ENCODE measurements at regions not wholly inside any gene's neighbourhood (a gene's known extent, or its start where the extent isn't known, plus 50 kb on each side); places are given as distances from the start of the nearest gene placed in this dataset.

- ChIA-PET POLR2A (no interaction called here), CTCF (interaction anchor here (1.2 to 1.6 kb wide), 3 partner anchors 72 to 584 kb away, joined by 3 to 5 read pairs (median 3); no protein-coding TSS in a partner anchor)
- no peak overlapping the region for H3K9ac ChIP-seq
- no peak overlapping the region for H3K4me2 ChIP-seq
- no peaks in the 10 kb centered on the region for H3K79me2 ChIP-seq (ENCODE audit: insufficient read depth)
- no peaks in the 10 kb centered on the region for H4K20me1 ChIP-seq (ENCODE audit: insufficient read depth)
- H3K9me3 ChIP-seq: no peaks in the 10 kb centered on the region
- H3F3A ChIP-seq (replicated peaks; ENCODE audit: insufficient read depth): no peaks in the 10 kb centered on the region
- no peak overlapping the region for H3K4me3 ChIP-seq (ENCODE audit: low read depth in 2 of 2, low read length in 1 of 2)
- H3K4me1 ChIP-seq (ENCODE audit: control insufficient read depth in 1 of 2, insufficient read depth in 2 of 2, low read depth in 1 of 2, low read length in 1 of 2): no peaks in the 10 kb centered on the region; a peak in 1 of 4 replicates
- no peak overlapping the region for H3K27ac ChIP-seq (ENCODE audit: low read depth in 2 of 2, low read length in 1 of 2)
- H3K36me3 ChIP-seq (replicated peaks in 1 of 2; ENCODE audit: control insufficient read depth in 1 of 2, insufficient read depth in 2 of 2, low read length in 1 of 2): no peaks in the 10 kb centered on the region
- WGBS (ENCODE audit: low lambda C conversion rate): 93% methylated on average over 2 of the region's 2 CpGs
- no peaks in the 10 kb centered on the region for H3K27me3 ChIP-seq (ENCODE audit: insufficient read depth)
- no peak for DNase-seq
- no peak overlapping the region for H2AFZ ChIP-seq (ENCODE audit: low read depth)
- no peaks in the 10 kb centered on the region for H3K9me2 ChIP-seq
- TF ChIP-seq NRF1 (IDR thresholded peaks at IDR 0.05; ENCODE audit: low read depth, low read length) (no peak), CHD2 (IDR thresholded peaks at IDR 0.05; ENCODE audit: low read length, partially characterized antibody) (no peak), ZBTB33 (IDR thresholded peaks at IDR 0.05; ENCODE audit: borderline replicate concordance, low read depth) (no peak), TAF1 (IDR thresholded peaks at IDR 0.05; ENCODE audit: borderline replicate concordance, low read depth, low read length) (no peak), SMC3 (IDR thresholded peaks at IDR 0.05; ENCODE audit: low read depth, low read length) (no peak), EZH2phosphoT487 (IDR thresholded peaks at IDR 0.05; ENCODE audit: borderline replicate concordance, low read depth) (no peak), RCOR1 (IDR thresholded peaks at IDR 0.05; ENCODE audit: low read length) (no peak)
- TF ChIP-seq, protein P1, sequence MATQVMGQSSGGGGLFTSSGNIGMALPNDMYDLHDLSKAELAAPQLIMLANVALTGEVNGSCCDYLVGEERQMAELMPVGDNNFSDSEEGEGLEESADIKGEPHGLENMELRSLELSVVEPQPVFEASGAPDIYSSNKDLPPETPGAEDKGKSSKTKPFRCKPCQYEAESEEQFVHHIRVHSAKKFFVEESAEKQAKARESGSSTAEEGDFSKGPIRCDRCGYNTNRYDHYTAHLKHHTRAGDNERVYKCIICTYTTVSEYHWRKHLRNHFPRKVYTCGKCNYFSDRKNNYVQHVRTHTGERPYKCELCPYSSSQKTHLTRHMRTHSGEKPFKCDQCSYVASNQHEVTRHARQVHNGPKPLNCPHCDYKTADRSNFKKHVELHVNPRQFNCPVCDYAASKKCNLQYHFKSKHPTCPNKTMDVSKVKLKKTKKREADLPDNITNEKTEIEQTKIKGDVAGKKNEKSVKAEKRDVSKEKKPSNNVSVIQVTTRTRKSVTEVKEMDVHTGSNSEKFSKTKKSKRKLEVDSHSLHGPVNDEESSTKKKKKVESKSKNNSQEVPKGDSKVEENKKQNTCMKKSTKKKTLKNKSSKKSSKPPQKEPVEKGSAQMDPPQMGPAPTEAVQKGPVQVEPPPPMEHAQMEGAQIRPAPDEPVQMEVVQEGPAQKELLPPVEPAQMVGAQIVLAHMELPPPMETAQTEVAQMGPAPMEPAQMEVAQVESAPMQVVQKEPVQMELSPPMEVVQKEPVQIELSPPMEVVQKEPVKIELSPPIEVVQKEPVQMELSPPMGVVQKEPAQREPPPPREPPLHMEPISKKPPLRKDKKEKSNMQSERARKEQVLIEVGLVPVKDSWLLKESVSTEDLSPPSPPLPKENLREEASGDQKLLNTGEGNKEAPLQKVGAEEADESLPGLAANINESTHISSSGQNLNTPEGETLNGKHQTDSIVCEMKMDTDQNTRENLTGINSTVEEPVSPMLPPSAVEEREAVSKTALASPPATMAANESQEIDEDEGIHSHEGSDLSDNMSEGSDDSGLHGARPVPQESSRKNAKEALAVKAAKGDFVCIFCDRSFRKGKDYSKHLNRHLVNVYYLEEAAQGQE (IDR thresholded peaks at IDR 0.05; ENCODE audit: low read depth, low read length): no peak
- TF ChIP-seq, protein P2, sequence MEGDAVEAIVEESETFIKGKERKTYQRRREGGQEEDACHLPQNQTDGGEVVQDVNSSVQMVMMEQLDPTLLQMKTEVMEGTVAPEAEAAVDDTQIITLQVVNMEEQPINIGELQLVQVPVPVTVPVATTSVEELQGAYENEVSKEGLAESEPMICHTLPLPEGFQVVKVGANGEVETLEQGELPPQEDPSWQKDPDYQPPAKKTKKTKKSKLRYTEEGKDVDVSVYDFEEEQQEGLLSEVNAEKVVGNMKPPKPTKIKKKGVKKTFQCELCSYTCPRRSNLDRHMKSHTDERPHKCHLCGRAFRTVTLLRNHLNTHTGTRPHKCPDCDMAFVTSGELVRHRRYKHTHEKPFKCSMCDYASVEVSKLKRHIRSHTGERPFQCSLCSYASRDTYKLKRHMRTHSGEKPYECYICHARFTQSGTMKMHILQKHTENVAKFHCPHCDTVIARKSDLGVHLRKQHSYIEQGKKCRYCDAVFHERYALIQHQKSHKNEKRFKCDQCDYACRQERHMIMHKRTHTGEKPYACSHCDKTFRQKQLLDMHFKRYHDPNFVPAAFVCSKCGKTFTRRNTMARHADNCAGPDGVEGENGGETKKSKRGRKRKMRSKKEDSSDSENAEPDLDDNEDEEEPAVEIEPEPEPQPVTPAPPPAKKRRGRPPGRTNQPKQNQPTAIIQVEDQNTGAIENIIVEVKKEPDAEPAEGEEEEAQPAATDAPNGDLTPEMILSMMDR (IDR thresholded peaks at IDR 0.05): no peak
- TF ChIP-seq, protein P3, sequence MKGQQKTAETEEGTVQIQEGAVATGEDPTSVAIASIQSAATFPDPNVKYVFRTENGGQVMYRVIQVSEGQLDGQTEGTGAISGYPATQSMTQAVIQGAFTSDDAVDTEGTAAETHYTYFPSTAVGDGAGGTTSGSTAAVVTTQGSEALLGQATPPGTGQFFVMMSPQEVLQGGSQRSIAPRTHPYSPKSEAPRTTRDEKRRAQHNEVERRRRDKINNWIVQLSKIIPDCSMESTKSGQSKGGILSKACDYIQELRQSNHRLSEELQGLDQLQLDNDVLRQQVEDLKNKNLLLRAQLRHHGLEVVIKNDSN (IDR thresholded peaks at IDR 0.05; ENCODE audit: borderline replicate concordance, low read depth): no peak
These were observed 188.4 kb upstream of the COL1A2 start for GRCh38 chr7:94206295-94206694.

All from SK-N-SH (cell line).